H9 (cell line): ENCODE measurements at regions not wholly inside any gene's neighbourhood (a gene's known extent, or its start where the extent isn't known, plus 50 kb on each side); places are given as distances from the start of the nearest gene placed in this dataset.

Source experiments
- DNase-seq: peaks from one replicate; pipeline ENCODE4 v3.0.0-alpha.2; 2017
- H2AFZ ChIP-seq: one replicate; pipeline ENCODE4 v1.6.1; 2013; ENCODE audit warnings: mild to moderate bottlenecking, low read length, control low read depth, moderate library complexity
- H2AK5ac ChIP-seq: 2 replicates; pipeline ENCODE4 v1.6.1; 2013; ENCODE audit warnings: low read length, control low read depth, mixed read lengths; ENCODE audit not compliant: insufficient read length
- H2BK120ac ChIP-seq: one replicate; pipeline ENCODE4 v1.6.1; 2013; ENCODE audit warnings: low read depth, mild to moderate bottlenecking, low read length, control low read depth, inconsistent platforms; ENCODE audit not compliant: poor library complexity, severe bottlenecking
- H2BK12ac ChIP-seq: 2 replicates; pipeline ENCODE4 v1.6.1; 2013; ENCODE audit warnings: low read length, control low read depth, mixed read lengths, low read depth; ENCODE audit not compliant: insufficient read length
- H2BK15ac ChIP-seq: 2 replicates; pipeline ENCODE4 v1.6.1; 2013; ENCODE audit warnings: low read depth, low read length, control low read depth
- H2BK20ac ChIP-seq: one replicate; pipeline ENCODE4 v1.6.1; 2013; ENCODE audit warnings: low read depth, mild to moderate bottlenecking, low read length, control low read depth, inconsistent platforms; ENCODE audit not compliant: poor library complexity, severe bottlenecking
- H2BK5ac ChIP-seq: 2 replicates; pipeline ENCODE4 v1.6.1; 2013; ENCODE audit warnings: low read length, control low read depth, mixed read lengths; ENCODE audit not compliant: insufficient read length
- H3K14ac ChIP-seq: 2 replicates; pipeline ENCODE4 v1.6.1; 2013; ENCODE audit warnings: low read length, control low read depth; ENCODE audit not compliant: insufficient read depth
- H3K18ac ChIP-seq: 2 replicates; pipeline ENCODE4 v1.6.1; 2013; ENCODE audit warnings: low read depth, mild to moderate bottlenecking, mixed read lengths, low read length, control low read depth; ENCODE audit not compliant: insufficient read length
- H3K23ac ChIP-seq: 2 replicates; pipeline ENCODE4 v1.6.1; 2013; ENCODE audit warnings: low read length, control low read depth, mixed read lengths, low read depth; ENCODE audit not compliant: insufficient read length
- H3K23me2 ChIP-seq: 2 replicates; pipeline ENCODE4 v1.6.1; 2013; ENCODE audit warnings: low read depth, mild to moderate bottlenecking, mixed read lengths, low read length, control low read depth; ENCODE audit not compliant: insufficient read length, poor library complexity, severe bottlenecking
- H3K27ac ChIP-seq: 2 replicates; pipeline ENCODE4 v1.5.1; 2013; ENCODE audit warnings: low read length, control low read depth, mixed read lengths, low read depth; ENCODE audit not compliant: insufficient read length
- H3K27me3 ChIP-seq: 2 replicates; pipeline ENCODE4 v1.6.1; 2013; ENCODE audit warnings: low read length, control low read depth, inconsistent platforms; ENCODE audit not compliant: insufficient read depth
- H3K4ac ChIP-seq: 2 replicates; pipeline ENCODE4 v1.6.1; 2013; ENCODE audit warnings: low read depth, mild to moderate bottlenecking, control low read depth, inconsistent platforms, low read length, moderate library complexity
- H3K4me1 ChIP-seq: 2 replicates; pipeline ENCODE4 v1.6.1; 2013; ENCODE audit warnings: low read length, control low read depth, inconsistent platforms; ENCODE audit not compliant: insufficient read depth
- H3K4me2 ChIP-seq: 2 replicates; pipeline ENCODE4 v1.6.1; 2013; ENCODE audit warnings: low read length, control low read depth, mixed read lengths; ENCODE audit not compliant: insufficient read length, insufficient read depth
- H3K56ac ChIP-seq: 2 replicates; pipeline ENCODE4 v1.6.1; 2013; ENCODE audit warnings: low read depth, mild to moderate bottlenecking, mixed read lengths, low read length, control low read depth; ENCODE audit not compliant: insufficient read length
- H3K79me1 ChIP-seq: 2 replicates; pipeline ENCODE4 v1.6.1; 2013; ENCODE audit warnings: low read depth, mild to moderate bottlenecking, moderate library complexity, low read length, control low read depth, inconsistent platforms; ENCODE audit not compliant: insufficient read depth, poor library complexity, severe bottlenecking
- H3K79me2 ChIP-seq: 2 replicates; pipeline ENCODE4 v1.6.1; 2013; ENCODE audit warnings: low read length, control low read depth, inconsistent platforms; ENCODE audit not compliant: insufficient read depth
- H3K9ac ChIP-seq: 2 replicates; pipeline ENCODE4 v1.6.1; 2013; ENCODE audit warnings: low read length, control low read depth, mixed read lengths; ENCODE audit not compliant: insufficient read length; ENCODE audit errors: extremely low read depth
- H3K9me3 ChIP-seq: one replicate; pipeline ENCODE4 v1.6.1; 2013; ENCODE audit warnings: low read depth, low read length, inconsistent platforms; ENCODE audit not compliant: control insufficient read depth
- H3T11ph ChIP-seq: one replicate; pipeline ENCODE4 v1.6.1; 2013; ENCODE audit warnings: mild to moderate bottlenecking, low read length, control low read depth, inconsistent platforms
- H4K20me1 ChIP-seq: one replicate; pipeline ENCODE4 v1.6.1; 2013; ENCODE audit not compliant: control insufficient read depth, insufficient read length, insufficient read depth
- H4K5ac ChIP-seq: 2 replicates; pipeline ENCODE4 v1.6.1; 2013; ENCODE audit warnings: low read depth, mild to moderate bottlenecking, mixed read lengths, low read length, control low read depth; ENCODE audit not compliant: insufficient read length
- H4K8ac ChIP-seq: replicated peaks from 2 replicates; pipeline ENCODE4 v1.6.1; 2013; ENCODE audit warnings: low read length, control low read depth, mixed read lengths, low read depth; ENCODE audit not compliant: insufficient read length
- H4K91ac ChIP-seq: 2 replicates; pipeline ENCODE4 v1.6.1; 2013; ENCODE audit warnings: low read depth, mild to moderate bottlenecking, moderate library complexity, mixed read lengths, low read length, control low read depth; ENCODE audit not compliant: insufficient read length
- H3K27ac Mint-ChIP-seq, 3 experiments: 2 replicates in 2 of 3; 3 replicates in 1 of 3; pipeline ENCODE4 v1.8.0; 2020 to 2021; ENCODE audit warnings: mixed read lengths in 3 of 3, mild to moderate bottlenecking in 1 of 3, moderate library complexity in 1 of 3
- H3K27me3 Mint-ChIP-seq: 2 replicates; pipeline ENCODE4 v1.8.0; 2021; ENCODE audit warnings: low read depth, mild to moderate bottlenecking, moderate library complexity, mixed read lengths
- H3K36me3 Mint-ChIP-seq, 3 experiments: 2 replicates in 2 of 3; 3 replicates in 1 of 3; pipeline ENCODE4 v1.8.0; 2020 to 2021; ENCODE audit warnings: low read depth in 3 of 3, mixed read lengths in 3 of 3; ENCODE audit not compliant: insufficient read depth in 1 of 3
- H3K4me1 Mint-ChIP-seq, 2 experiments: 2 replicates each; pipeline ENCODE4 v1.8.0; 2020; ENCODE audit warnings: mixed read lengths in 2 of 2
- H3K4me3 Mint-ChIP-seq, 2 experiments: 2 replicates in 1 of 2; 3 replicates in 1 of 2; pipeline ENCODE4 v1.8.0; 2020 to 2021; ENCODE audit warnings: mild to moderate bottlenecking in 2 of 2, mixed read lengths in 2 of 2, moderate library complexity in 1 of 2
- H3K9me3 Mint-ChIP-seq, 2 experiments: 2 replicates in 1 of 2; 3 replicates in 1 of 2; pipeline ENCODE4 v1.8.0; 2020; ENCODE audit warnings: mild to moderate bottlenecking in 2 of 2, mixed read lengths in 2 of 2, moderate library complexity in 1 of 2
- whole genome bisulfite sequencing: extraction: QIAGEN DNeasy Blood & Tissue Kit; methylation state at CpG from one replicate; pipeline ENCODE4 v1.1.7; 2013; ENCODE audit warnings: missing lambda C conversion rate, low lambda C conversion rate, mixed read lengths; ENCODE audit not compliant: insufficient read length; ENCODE audit errors: extremely low coverage; 5-methylcytosine and 5-hydroxymethylcytosine counted together
- TF ChIP-seq, protein P1 (sequence below): fragments of 200-600 bp; sonication (generic); conservative IDR thresholded peaks from 3 replicates; pipeline ENCODE4 v1.8.0; 2021; ENCODE audit warnings: antibody characterized with exemption, mild to moderate bottlenecking

DNA sequence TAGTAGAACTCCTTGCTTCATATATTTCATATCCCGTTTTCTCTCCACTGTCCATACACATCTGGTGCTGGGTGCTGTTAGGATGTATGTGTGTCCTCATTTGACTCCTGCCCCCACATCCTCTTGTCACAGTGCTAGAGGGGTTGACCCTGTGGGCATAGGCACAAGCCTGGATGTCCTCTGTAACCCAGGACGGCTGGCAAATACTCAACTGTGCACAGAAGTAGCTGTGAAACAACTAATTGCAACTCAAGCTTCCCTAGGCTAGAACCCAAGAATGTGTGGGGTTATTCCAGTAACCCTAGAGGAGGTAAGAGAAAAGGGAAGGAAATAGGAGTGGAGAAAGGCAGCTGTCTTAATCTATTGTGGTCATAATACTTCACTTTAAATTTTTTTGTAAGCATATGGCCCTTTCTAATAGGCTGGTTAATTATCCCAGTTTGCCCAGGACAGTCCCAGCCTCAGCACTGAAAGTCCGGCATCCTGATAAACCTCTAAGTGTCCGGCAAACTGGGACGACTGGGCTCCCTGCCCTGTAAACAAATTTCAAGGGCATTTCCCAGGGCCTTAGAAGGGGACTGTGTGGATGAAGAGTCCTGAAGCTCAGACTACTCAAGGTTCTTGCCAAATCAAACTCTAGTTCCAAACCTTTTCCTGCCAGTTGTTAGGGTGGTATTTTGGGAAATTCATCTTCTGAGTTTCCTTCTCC lies 283.2 kb upstream of the CELF2 start:
- Histone ChIP-seq H3K14ac (no peak overlapping the region), H2AK5ac (no peak overlapping the region), H2BK15ac (no peak overlapping the region), H4K5ac (no peak overlapping the region), H2BK5ac (no peak overlapping the region), H2BK120ac (no peak overlapping the region), H3K4ac (no peak overlapping the region), H3K23ac (no peak overlapping the region), H3K79me2 (no peaks in the 10 kb centered on the region), H3K9me3 (no peaks in the 10 kb centered on the region), H2BK12ac (no peak overlapping the region), H3K27ac (no peak overlapping the region), H3K4me1 (no peaks in the 10 kb centered on the region), H3K18ac (no peak overlapping the region), H3K23me2 (no peaks in the 10 kb centered on the region), H2AFZ (no peak overlapping the region), H3K9ac (no peak overlapping the region), H2BK20ac (no peak overlapping the region), H3K56ac (no peak overlapping the region), H4K20me1 (no peaks in the 10 kb centered on the region), H3K4me2 (no peak overlapping the region), H4K91ac (no peak overlapping the region), H3K27me3 (no peaks in the 10 kb centered on the region), H3T11ph (no peak overlapping the region), H4K8ac (no peak overlapping the region), H3K79me1 (no peaks in the 10 kb centered on the region)
- no CpG with 5 or more reads among the region's 5 CpGs for WGBS
- Mint-ChIP-seq H3K4me3 (no peak overlapping the region), H3K36me3 (peaks cover 0 to 3% (median 0%) of the 10 kb centered on the region in 3 experiments; a peak in 1 of 7 replicates), H3K9me3 (peaks cover 0 to 4% of the 10 kb centered on the region in 2 experiments; a peak in 2 of 5 replicates), H3K27me3 (no peaks in the 10 kb centered on the region; the same call in 1 of the 2 replicates), H3K4me1 (peaks cover 4% of the 10 kb centered on the region in 2 experiments; a peak in 2 of 4 replicates), H3K27ac (no peak overlapping the region; a peak in 1 of 7 replicates)
- no peak for DNase-seq
- TF ChIP-seq, protein P1, sequence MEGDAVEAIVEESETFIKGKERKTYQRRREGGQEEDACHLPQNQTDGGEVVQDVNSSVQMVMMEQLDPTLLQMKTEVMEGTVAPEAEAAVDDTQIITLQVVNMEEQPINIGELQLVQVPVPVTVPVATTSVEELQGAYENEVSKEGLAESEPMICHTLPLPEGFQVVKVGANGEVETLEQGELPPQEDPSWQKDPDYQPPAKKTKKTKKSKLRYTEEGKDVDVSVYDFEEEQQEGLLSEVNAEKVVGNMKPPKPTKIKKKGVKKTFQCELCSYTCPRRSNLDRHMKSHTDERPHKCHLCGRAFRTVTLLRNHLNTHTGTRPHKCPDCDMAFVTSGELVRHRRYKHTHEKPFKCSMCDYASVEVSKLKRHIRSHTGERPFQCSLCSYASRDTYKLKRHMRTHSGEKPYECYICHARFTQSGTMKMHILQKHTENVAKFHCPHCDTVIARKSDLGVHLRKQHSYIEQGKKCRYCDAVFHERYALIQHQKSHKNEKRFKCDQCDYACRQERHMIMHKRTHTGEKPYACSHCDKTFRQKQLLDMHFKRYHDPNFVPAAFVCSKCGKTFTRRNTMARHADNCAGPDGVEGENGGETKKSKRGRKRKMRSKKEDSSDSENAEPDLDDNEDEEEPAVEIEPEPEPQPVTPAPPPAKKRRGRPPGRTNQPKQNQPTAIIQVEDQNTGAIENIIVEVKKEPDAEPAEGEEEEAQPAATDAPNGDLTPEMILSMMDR, result no peak
